NT2/D1 (cell line): ENCODE measurements at regions not wholly inside any gene's neighbourhood (a gene's known extent, or its start where the extent isn't known, plus 50 kb on each side); places are given as distances from the start of the nearest gene placed in this dataset.

ENCODE experiments used
- SUZ12 ChIP-seq: IDR thresholded peaks from 2 replicates; pipeline ENCODE4 v1.6.1; 2011; ENCODE audit not compliant: insufficient read length, insufficient read depth; ENCODE audit errors: extremely low read depth
- YY1 ChIP-seq: IDR thresholded peaks from 2 replicates; pipeline ENCODE4 v1.6.1; 2011; ENCODE audit not compliant: insufficient read length, insufficient read depth
- ZNF274 ChIP-seq: IDR thresholded peaks from 2 replicates; pipeline ENCODE4 v1.6.1; 2011; ENCODE audit warnings: mild to moderate bottlenecking, low read depth, low read length

GRCh38 chr15:94002041-94002440, 229.3 kb upstream of the MCTP2 start:
- no peak for TF ChIP-seq YY1
- no peak for TF ChIP-seq ZNF274
- TF ChIP-seq SUZ12 = no peak
